ENCODE measurements at regions not wholly inside any gene's neighbourhood (a gene's known extent, or its start where the extent isn't known, plus 50 kb on each side); places are given as distances from the start of the nearest gene placed in this dataset.
"Not testable (repeated sequence)": the region's sequence is repeated elsewhere in the genome, so short reads cannot be mapped to it uniquely, and the experiment has no call there.

GRCh38 chr12:89225808-89226411, 126.4 kb downstream of the DUSP6 start:
- no peak for DNase-seq

- DNase-seq: no peak
Observed at GRCh38 chr12:89225401-89225800, 126.9 kb downstream of the DUSP6 start.

DNA sequence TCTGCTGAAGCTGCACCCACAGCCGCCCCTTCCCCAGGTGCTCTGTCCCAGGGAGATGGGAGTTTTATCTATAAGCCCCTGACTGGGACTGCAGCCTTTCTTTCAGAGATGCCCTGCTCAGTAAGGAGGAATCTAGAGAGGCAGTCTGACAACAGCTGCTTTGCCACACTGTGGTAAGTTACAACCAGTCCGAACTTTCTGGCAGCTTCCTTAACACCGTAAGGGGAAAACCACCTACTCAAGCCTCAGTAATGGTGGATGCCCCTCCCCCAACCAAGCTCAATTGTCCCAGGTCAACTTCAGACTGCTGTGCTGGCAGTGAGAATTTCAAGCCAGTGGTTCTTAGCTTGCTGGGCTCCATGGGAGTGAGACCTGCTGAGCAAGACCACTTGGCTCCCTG, 129.7 kb downstream of the DUSP6 start:
- not testable (repeated sequence) for DNase-seq

GRCh38 chr12:89217472-89217871, 134.8 kb downstream of the DUSP6 start:
- no peak for DNase-seq

GRCh38 chr12:89216211-89216952, 135.9 kb downstream of the DUSP6 start:
- no peak for DNase-seq

GRCh38 chr12:89215196-89215595, 137.1 kb downstream of the DUSP6 start:
- no peak for DNase-seq

DNA sequence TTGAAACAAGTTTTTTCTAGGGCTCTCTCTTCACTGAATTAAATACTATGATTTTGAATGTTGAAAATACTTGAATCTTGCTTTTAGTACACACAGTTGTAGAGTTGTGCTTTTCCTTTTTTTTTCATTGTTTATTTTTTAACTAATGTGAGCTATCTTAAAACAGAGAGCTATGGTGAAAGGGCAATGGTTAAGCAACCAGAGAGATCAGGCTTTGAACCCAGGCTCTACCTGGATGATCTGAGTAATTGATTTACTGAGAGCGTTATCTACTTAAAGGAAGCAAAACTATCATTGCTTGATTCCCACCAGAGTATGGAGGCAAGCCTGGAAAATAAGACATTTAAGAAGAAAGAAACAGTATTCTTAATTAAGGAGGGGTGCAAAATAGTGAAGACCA, 138.6 kb downstream of the DUSP6 start:
- DNase-seq: no peak

- DNase-seq: no peak
Observed at GRCh38 chr12:89213139-89213538, 139.2 kb downstream of the DUSP6 start.

- DNase-seq: no peak
Observed at GRCh38 chr12:89212339-89212771, 139.9 kb downstream of the DUSP6 start.

GRCh38 chr12:89211456-89211855, 140.8 kb downstream of the DUSP6 start:
- DNase-seq: no peak

- no peak for DNase-seq
Observed at GRCh38 chr12:89210277-89210676, 142.0 kb downstream of the DUSP6 start.

GRCh38 chr12:89208661-89209096, 143.6 kb downstream of the DUSP6 start:
- no peak for DNase-seq

DNA sequence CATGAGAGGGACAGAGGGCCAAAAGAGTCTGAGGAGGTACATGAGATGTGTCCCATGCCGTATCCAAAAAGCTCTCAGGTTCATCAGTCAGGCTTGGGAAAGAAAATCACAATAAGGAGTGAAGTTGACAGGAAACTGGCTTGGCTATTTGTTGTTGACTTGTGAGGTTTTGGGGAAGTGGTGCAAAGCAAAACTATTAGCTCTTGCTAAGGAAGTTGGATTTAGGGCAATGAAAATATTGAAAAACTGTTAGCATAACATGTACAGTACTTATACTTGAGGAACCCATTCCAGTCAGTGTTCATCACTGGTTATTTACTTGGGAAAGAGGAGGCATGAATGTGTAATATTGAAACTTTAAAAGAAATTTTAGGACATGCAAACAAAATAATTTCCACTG, 145.9 kb downstream of the DUSP6 start:
- no peak for DNase-seq

DNA sequence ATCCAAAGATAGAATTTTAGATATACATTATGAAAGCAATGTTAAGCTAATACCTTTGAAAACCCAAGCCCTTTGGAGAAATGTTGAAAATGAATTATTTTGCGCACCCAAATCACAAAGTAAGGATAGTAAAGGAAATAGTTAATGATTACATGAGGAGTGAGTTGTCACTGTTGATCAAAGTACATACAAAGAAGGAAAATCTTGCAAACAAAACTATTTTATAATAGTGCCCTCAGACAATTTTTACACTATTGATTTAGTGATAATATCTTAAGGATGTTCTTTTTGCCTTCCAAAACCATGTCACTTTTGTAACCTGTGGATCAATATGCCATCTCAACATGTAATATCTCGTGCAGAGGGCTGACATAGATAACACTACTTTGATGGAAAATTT, 146.8 kb downstream of the DUSP6 start:
- DNase-seq: no peak

DNA sequence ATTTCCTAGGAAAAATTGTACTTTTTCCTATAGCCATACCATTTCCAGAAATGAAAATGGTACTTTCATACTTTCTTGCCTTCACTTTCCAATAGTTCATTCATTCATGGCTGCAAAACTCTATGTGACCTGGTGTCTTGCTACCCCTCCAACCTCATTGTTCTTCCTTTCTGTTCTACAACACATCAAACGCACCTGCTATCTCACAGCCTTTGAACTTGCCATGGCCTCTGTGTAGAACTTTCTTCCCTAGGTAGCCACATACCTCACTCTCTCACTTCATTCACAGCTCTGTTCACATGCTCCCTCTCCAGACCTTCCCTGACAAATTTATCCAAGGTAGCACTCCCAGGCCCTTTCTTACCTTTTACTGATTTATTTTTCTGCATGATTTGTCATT, 149.2 kb downstream of the DUSP6 start:
- DNase-seq: no peak

DNA sequence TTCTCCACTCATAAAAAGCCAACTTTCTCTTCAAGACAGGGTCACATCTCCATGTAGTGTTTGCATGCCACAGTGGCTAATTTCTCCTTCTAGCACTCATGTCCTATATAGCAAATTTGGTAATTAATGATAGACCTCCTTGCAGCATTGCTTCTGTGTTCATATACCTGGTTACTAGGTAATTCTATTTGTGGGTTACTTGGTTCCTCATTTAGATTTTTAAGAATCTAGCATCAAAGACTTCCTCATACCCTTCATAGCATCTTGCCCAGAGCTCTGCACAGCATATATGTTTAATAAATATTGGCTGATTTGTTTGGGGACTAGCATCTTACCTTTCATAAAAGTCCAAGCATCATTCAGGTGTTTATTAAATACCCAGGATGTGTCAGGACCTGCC, 152.1 kb downstream of the DUSP6 start:
- DNase-seq: no peak

- no peak for DNase-seq
Observed at GRCh38 chr12:89195470-89195869, 156.8 kb downstream of the DUSP6 start.

DNA sequence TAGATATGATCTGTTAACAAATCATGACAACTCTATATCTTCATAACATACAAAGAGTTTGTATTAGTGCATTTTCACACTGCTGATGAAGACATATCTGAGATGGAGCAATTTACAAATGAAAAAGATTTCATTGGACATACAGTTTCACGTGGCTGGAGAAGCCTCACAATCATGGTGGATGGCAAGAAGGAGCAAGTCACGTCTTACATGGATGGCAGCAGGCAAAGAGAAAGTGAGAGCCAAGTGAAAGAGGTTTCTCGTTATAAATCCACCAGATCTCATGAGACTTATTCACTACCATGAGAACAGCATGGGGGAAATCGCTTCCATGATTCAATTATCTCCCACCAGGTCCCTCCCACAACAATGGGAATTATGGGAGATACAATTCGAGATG, 157.6 kb downstream of the DUSP6 start:
- DNase-seq: no peak

- no peak for DNase-seq
Observed at GRCh38 chr12:89192429-89192828, 159.9 kb downstream of the DUSP6 start.

DNA sequence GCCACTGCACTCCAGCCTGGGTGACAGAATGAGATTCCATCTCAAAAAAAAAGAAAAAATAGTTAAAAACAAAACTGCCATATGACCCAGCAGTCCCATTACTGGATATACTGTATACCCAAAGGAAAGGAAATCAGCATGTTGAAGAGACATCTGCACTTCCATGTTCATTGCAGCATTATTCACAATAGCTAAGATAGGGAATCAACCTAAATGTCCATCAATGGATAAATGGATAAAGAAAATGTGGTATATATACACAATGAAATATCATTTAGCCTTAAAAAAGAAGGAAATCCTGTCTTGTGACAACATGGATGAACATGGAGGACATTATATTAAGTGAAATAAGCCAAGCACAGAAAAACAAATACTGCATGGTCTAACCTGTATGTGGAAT, 160.7 kb downstream of the DUSP6 start:
- DNase-seq: not testable (repeated sequence)

GRCh38 chr12:89189448-89189847, 162.9 kb downstream of the DUSP6 start:
- DNase-seq: no peak

DNA sequence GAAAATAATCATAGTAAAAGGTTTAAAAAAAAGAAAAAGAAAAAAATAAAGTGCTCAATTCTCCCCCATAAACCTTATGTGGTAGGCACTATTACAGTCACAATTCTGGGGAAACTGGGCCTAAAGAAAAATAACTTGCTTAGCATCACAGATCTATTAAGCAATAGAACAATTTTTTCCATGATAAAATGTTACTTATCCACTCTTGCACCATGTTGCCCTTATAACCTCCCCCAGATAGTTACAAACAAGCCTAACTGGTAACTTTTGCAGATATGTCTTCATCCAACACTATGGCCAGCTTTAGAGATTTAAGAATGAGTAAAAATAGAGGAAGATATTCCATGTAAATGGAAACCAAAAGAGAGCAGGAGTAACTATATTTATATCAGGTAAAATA, 164.8 kb downstream of the DUSP6 start:
- DNase-seq: no peak

DNA sequence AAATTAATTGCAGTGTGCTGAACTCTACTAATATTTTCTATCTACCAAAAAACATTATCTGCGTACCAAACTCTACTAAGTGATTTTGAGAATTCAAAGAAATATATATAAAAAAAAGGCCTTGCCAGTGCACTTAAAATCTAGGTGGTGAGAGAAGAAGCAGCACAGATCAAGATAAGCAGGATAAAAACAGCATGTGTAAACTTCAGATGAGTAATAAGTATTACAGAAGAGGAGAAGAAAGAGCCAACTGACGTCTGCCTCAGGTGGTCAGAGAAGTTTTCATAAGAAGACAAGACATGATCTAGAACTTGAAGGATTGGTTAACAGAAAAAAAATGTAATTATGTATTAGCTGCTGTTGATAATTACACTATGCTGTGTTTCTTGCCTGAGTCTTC, 166.4 kb downstream of the DUSP6 start:
- DNase-seq: no peak

DNA sequence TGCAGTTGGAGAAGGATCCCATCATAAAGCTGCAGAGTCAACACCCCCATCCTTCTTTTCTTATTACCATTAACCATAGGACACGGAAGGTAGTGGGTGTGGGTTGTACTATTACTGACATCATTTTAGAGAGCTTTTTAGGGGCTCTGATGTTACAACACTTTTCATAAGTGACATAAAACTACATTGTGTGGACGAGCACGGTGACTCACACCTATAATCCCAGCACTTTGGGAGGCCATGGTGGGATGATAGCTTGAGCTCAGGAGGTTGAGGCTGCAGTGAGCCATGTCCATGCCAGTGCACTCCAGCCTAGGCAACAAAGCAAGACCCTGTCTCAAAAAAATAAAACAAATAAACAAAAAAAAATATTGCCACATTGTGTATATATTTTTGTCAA, 167.1 kb downstream of the DUSP6 start:
- DNase-seq: no peak

- DNase-seq: no peak
Observed at GRCh38 chr12:89183985-89184435, 168.3 kb downstream of the DUSP6 start.
